HG02623 (cell line): ENCODE measurements at regions not wholly inside any gene's neighbourhood (a gene's known extent, or its start where the extent isn't known, plus 50 kb on each side); places are given as distances from the start of the nearest gene placed in this dataset.
"Not testable (repeated sequence)": the region's sequence is repeated elsewhere in the genome, so short reads cannot be mapped to it uniquely, and the experiment has no call there.

ENCODE experiments used
- ATAC-seq: cut with Tn5 transposase; IDR thresholded peaks from one replicate; pipeline ENCODE4 v1.9.1; 2021; ENCODE audit warnings: moderate library complexity; ENCODE audit not compliant: unreplicated experiment

- no peak for ATAC-seq
Measured at GRCh38 chr1:88566615-88567387, 117.3 kb upstream of the PKN2 start.

- no peak for ATAC-seq
Measured at GRCh38 chr1:88571506-88571905, 112.6 kb upstream of the PKN2 start.

GRCh38 chr1:88579598-88579997 lies 104.5 kb upstream of the PKN2 start:
- ATAC-seq: no peak

GRCh38 chr1:88581703-88582102 lies 102.4 kb upstream of the PKN2 start:
- no peak for ATAC-seq

- no peak for ATAC-seq
Measured at GRCh38 chr1:88593358-88593757, 90.7 kb upstream of the PKN2 start.

GRCh38 chr1:88595355-88596002 lies 88.6 kb upstream of the PKN2 start:
- no peak for ATAC-seq

- not testable (repeated sequence) for ATAC-seq
Measured at GRCh38 chr1:88597973-88598372, 86.1 kb upstream of the PKN2 start.

GRCh38 chr1:88608139-88608943 lies 75.7 kb upstream of the PKN2 start:
- peak; percentile 79 for ATAC-seq

- ATAC-seq: no peak
Measured at GRCh38 chr1:88609051-88609450, 75.0 kb upstream of the PKN2 start.

- ATAC-seq: no peak
Measured at GRCh38 chr1:88610687-88611086, 73.4 kb upstream of the PKN2 start.

- no peak for ATAC-seq
Measured at GRCh38 chr1:88612292-88612691, 71.8 kb upstream of the PKN2 start.

GRCh38 chr1:88612773-88613172 lies 71.3 kb upstream of the PKN2 start:
- ATAC-seq: no peak

GRCh38 chr1:88618331-88618730 lies 65.7 kb upstream of the PKN2 start:
- ATAC-seq: no peak

- not testable (repeated sequence) for ATAC-seq
Measured at GRCh38 chr1:88623101-88623500, 61.0 kb upstream of the PKN2 start.
